HG03066 (cell line): ENCODE measurements at regions not wholly inside any gene's neighbourhood (a gene's known extent, or its start where the extent isn't known, plus 50 kb on each side); places are given as distances from the start of the nearest gene placed in this dataset.

Experiments used
- ATAC-seq: cut with Tn5 transposase; IDR thresholded peaks from one replicate; pipeline ENCODE4 v1.9.1; 2021; ENCODE audit warnings: low read depth; ENCODE audit not compliant: unreplicated experiment

- ATAC-seq: no peak
Observed at GRCh38 chr1:63108206-63108605, 214.2 kb upstream of the FOXD3 start.

DNA sequence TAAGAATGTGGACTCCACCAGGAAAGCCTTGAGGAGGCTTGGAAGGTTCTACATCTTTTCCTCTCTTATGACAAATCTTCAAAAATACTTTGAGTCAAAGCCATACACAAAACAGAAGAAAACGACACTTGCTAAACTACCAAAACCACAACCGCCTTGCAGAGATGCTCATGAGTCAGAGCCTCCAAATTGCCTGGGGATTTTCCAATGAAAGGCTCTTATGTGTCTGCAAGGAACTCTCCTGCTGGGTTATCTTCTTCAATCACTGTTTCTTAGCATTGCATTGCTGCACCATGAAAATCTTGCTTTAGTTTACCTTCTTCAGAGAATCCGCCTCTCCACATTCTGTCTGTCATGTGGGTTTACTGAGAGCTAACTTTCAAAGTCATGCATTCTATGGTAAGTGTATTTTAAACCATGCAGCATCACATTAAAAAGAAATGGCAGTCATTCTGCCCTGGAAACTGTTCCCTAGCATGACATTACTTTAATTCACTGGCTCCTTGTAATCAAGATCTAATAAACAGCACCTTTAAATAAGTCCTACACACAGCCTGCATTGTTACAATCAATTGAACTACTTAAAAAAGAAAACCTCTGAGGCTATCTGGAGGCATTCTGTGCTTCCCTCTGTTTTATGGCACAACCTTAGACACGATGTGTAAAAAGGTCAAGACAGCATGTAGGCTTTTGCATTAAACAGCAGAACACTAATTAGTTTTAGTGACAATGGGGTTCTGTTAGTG is 210.0 kb upstream of the FOXD3 start:
- ATAC-seq: no peak

DNA sequence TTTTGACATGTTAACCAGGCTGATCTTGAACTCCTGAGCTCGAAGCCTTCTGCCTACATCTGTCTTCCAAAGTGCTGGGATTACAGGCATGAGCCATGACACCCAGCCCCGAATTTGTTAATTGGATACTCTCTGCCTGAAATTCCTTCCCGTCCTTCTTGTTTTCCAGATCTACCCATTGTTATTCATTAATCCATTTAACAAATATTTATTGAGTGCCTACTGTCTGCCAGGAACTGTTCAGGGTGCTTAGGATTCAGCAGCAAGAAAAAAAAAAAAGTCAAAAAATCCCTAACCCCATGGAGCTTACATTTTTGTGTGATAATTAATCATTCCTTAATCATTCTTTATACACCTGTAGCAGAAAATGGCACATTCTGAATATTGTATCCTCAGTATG is 206.8 kb upstream of the FOXD3 start:
- ATAC-seq: no peak

DNA sequence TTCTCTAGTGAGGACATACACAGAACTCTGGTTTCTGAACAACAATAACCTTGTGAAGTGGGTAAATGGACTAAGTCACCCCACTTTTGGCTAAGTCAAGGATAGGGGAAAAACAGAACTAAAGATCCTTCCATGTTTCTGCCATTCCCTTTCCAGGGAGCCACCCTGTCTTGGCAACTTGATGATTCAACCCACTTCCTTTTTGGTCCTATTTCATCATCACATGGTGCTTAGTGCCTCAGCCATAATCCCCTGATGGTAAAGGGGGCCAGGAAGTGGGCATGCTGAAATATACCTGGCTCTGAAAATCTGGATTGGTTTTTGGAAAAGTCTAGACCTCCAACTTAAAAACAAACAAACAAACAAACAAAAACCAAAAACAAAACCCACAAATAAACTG is 206.4 kb upstream of the FOXD3 start:
- ATAC-seq: no peak

DNA sequence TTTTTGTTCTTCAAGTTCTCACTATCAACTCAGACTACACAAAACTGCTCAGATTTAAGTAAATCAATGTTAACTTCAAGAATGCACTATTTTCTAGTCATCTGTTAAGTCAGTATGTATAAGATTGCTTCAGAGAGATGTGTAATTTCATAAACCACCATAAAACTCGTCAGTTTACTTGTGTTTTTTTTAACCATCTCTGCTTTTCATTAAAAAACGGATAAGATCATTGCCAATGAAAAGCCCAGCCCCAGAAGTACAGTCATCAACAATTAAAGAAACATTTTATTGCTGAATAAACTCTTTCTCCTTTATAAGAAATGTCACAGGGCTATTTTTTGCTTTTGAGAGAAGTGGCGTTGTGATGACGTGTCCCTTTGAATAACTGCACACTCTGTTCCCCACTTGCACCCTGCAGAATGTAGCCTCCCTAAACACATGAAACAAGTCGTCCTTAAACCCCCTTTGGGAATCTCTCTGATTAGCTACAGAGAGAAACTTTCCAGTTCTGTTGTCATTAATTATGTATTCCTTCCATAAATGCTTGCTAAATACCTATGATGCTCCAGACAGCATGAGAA is 202.7 kb upstream of the FOXD3 start:
- ATAC-seq: no peak

DNA sequence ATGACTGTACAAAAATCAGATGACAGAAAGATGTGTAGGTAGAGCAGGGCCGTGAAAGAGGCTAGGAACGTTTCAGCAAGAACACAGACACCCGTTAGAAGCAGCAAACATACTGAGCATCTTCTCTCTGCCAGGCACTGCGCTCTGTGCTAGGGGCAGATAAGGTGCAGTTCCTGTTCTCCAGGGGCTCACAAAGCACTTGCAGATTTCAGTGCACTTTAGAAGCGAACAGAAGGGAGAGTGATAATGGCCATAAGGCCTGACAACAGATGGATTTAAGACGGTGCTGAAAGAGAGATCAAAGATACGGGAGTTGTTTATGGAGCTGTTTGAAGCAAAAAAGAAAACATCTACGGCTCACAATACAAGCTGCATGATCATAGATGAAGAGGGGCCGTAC is 200.3 kb upstream of the FOXD3 start:
- ATAC-seq: no peak

DNA sequence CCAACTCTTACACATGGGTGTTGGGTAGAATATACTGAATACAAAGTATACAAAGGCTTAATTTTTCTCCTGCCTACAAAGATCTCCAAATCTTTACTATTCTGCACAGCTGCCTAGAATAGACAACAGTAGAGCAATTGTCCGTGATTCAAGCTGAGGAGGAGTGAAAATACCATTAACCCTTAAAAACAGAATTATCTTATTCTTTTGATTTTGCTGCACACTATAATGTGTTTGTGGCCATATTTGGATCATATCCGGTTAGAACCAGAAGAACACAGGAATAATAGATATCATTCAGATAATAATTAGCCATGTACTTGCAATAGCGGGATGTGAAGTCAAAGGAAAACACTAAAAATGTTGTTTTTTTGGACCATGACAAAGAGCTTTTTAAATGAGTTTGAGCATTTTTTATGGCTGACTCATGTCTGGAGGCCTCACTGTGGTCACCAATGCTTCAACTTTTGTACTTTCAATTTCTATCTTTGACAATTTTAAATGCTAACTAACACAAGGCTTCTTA is 197.6 kb upstream of the FOXD3 start:
- ATAC-seq: peak; percentile 88

- ATAC-seq: no peak
Observed at GRCh38 chr1:63126104-63126503, 196.3 kb upstream of the FOXD3 start.

DNA sequence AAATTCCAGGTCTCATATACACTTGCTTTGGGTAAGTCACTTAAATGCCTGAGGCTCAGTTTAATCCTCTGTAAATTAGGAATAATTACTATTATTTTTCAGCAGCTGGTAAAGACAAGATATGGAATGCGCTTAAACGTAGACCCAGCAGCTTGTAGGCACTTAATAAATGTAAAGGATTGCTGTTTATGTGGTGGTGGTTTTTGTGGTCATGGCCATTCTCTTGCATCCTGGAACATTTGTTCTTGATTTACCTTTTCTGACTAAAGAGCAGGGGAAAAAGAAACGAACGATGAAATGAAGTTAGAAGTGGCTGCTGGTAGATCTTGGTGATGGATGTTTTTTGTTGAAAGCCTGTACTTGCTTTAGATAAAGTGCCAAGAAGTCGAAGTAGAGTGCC is 195.0 kb upstream of the FOXD3 start:
- no peak for ATAC-seq

DNA sequence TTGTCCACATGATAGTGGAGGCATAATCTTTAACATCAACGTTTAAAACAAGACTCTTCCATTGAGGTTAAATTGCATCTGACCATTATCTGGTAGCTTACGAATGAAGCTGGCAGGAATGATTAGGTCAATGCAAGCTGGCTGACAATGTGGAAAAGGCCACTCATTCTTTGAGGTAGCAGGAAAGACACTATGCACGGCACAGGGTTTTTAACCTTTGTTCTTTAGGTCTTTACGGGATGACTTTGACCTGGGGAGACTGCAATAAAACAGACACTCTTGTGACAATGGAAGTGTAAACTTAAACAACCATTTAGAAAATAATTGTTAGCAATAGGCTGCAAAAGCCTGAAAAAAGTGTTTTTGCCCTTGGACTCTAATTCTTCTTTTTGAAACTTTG is 193.8 kb upstream of the FOXD3 start:
- ATAC-seq: no peak

- ATAC-seq: no peak
Observed at GRCh38 chr1:63129184-63129583, 193.2 kb upstream of the FOXD3 start.

DNA sequence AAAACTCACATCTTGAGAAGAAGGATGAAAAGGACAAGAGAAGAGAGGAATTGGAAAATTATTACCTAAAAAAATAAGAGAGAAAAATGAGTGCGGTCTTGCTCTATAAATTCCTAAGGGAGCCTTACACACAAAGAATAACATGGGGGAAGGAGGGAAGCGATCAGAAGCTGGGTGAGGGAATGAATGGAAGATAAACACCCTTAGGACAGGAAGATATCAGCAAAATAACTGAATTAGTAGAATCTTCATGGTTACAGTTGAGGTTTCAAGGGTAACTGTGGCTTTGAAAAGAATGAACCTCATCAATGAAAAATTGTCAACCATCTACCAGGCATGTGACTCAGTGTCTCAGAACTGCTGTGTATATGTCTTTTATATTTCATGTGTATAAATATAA is 192.5 kb upstream of the FOXD3 start:
- no peak for ATAC-seq

GRCh38 chr1:63134501-63135173 is 187.7 kb upstream of the FOXD3 start:
- ATAC-seq: no peak

GRCh38 chr1:63135174-63135512 is 187.2 kb upstream of the FOXD3 start:
- no peak for ATAC-seq

- ATAC-seq: no peak
Observed at GRCh38 chr1:63135801-63136200, 186.6 kb upstream of the FOXD3 start.

DNA sequence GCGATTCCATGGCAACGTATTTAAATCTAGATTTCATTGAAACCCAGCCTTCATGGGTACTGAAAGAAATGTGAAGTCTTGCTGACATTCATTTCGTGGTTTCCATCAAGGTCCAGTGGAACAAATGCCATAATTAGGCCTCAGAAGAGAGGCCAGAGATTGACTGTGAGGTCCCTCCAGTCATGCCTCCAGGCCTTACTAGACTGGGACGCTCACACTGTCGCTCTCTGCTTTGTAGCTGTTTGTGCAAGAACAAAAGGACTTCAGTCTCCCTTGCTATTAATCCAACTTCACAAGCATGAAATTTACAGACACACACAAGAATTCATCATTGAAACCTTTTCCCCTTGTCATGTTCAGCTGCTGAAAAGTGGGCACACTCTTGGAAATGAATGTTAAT is 180.4 kb upstream of the FOXD3 start:
- no peak for ATAC-seq

- no peak for ATAC-seq
Observed at GRCh38 chr1:63143482-63143881, 178.9 kb upstream of the FOXD3 start.

DNA sequence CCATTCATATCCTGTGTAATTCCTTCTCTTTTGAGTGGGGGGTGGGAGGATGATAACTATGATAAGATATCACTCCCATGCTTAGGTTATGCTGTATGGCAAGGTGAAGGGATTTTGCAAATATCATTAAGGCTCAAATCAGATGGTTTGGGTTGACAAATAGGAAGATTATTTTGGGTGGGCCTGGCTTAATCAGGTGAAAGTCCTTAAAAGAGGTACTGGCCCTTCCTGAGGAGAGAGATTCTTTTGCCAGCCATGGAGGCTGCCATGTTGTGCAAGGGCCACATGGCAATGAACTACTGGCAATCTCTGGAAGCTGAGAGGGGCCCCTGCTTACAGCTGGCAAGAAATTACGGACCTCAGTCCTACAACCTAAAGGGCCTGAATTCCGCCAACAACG is 174.6 kb upstream of the FOXD3 start:
- ATAC-seq: no peak

- peak; percentile 88 for ATAC-seq
Observed at GRCh38 chr1:63148825-63149645, 173.3 kb upstream of the FOXD3 start.

DNA sequence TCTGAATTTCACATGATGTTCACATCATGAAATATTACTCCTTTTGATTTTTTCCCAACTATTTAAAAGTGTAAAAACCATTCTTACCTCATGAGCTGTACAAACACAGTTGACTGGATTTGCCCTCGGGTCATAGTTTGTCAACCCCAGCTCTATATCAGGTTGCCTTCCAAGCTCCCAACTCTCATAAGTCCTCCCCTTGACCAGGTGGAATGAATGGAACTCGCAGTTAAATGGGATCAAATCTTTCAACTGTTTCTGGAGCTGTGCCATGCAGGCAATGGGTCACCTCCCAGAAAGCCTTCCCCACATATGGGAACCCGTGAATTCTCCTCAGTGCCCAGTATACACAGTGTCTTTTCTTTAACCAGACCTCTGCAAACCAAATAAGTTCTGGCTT is 169.8 kb upstream of the FOXD3 start:
- ATAC-seq: no peak

DNA sequence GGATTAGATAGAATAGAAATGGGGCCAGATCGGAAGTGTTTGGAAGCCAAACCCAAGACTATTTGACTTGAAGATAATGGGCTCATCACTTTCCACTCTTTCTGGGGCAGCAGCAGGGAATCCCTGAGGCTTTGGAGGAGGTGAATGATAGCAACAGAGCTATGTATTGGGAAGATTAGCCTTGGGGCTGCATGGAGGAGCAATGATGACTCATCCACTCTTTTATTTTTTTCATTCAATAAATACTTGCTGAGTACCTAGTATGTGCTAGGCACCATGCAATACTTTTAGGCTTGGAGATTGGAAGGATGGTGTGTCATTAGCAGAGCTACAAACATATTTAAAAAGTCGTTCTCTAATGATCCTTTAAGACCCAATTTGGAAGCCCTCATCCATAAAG is 166.9 kb upstream of the FOXD3 start:
- ATAC-seq: no peak
